Natural killer cell treated with Interleukin-12 subunit alpha and Interleukin-12 subunit beta and Interleukin-15 and Interleukin-18, amount 100 ng/mL, for 72 hours (primary cell): ENCODE measurements at regions not wholly inside any gene's neighbourhood (a gene's known extent, or its start where the extent isn't known, plus 50 kb on each side); places are given as distances from the start of the nearest gene placed in this dataset.
A peak's percentile ranks its signal among the peaks of the same experiment; 100 is the strongest.
"Not testable (repeated sequence)": the region's sequence is repeated elsewhere in the genome, so short reads cannot be mapped to it uniquely, and the experiment has no call there.

Source experiments
- ATAC-seq, 2 donors: fragments of 150-1000 bp; cut with Tn5 transposase in 1 of 2; sonication (Bioruptor Pico), chemical (Tn5 transposase) in 1 of 2; 2 replicates each; pipeline ENCODE4 v1.10.0; 2021
- DNase-seq: peaks from one replicate; pipeline ENCODE4 v3.0.0; 2022; ENCODE audit warnings: low spot score
- H3K27ac Mint-ChIP-seq, 2 donors: 1 replicate in 1 of 2; 2 replicates in 1 of 2; pipeline ENCODE4 v1.8.0; 2022; ENCODE audit warnings: mixed read lengths in 2 of 2, mild to moderate bottlenecking in 1 of 2, moderate library complexity in 1 of 2
- H3K27me3 Mint-ChIP-seq, 2 donors: 1 replicate in 1 of 2; 2 replicates in 1 of 2; pipeline ENCODE4 v1.8.0; 2022; ENCODE audit warnings: mixed read lengths in 2 of 2
- H3K36me3 Mint-ChIP-seq: one replicate; pipeline ENCODE4 v1.8.0; 2022; ENCODE audit warnings: mixed read lengths
- H3K4me1 Mint-ChIP-seq, 2 donors: 1 replicate in 1 of 2; 2 replicates in 1 of 2; pipeline ENCODE4 v1.8.0; 2022; ENCODE audit warnings: low read depth in 2 of 2, mixed read lengths in 2 of 2, mild to moderate bottlenecking in 1 of 2
- H3K4me3 Mint-ChIP-seq: one replicate; pipeline ENCODE4 v1.8.0; 2022; ENCODE audit warnings: mixed read lengths
- H3K9me3 Mint-ChIP-seq: 2 replicates; pipeline ENCODE4 v1.8.0; 2022; ENCODE audit warnings: mixed read lengths

- no peak overlapping the region for H3K27ac Mint-ChIP-seq
- no peak overlapping the region for H3K4me3 Mint-ChIP-seq
- ATAC-seq: peak in 1 of 2 donors; percentile 64
- H3K4me1 Mint-ChIP-seq: peaks cover 10 to 25% of the 10 kb centered on the region in 2 donors
- no peak for DNase-seq
- no peaks in the 10 kb centered on the region for H3K27me3 Mint-ChIP-seq
- H3K36me3 Mint-ChIP-seq: peaks cover 7% of the 10 kb centered on the region
- peaks cover 4% of the 10 kb centered on the region for H3K9me3 Mint-ChIP-seq
These were observed 207.3 kb upstream of the OR4E1 start for GRCh38 chr14:21880918-21881317.

- Mint-ChIP-seq H3K27me3 (no peaks in the 10 kb centered on the region), H3K27ac (peak overlapping the region in 1 of 2 donors; percentile 43), H3K9me3 (no peaks in the 10 kb centered on the region), H3K36me3 (no peaks in the 10 kb centered on the region), H3K4me3 (peak overlapping the region; percentile 59), H3K4me1 (peaks cover 24 to 39% of the 10 kb centered on the region in 2 donors)
- DNase-seq: no peak
- ATAC-seq: no peak
These were observed 202.2 kb upstream of the OR4E1 start for GRCh38 chr14:21875791-21876190.

- ATAC-seq (peak; percentile 43 to 62), DNase-seq (no peak)
- H3K27ac Mint-ChIP-seq: peak overlapping the region in 1 of 2 donors; percentile 43
- no peaks in the 10 kb centered on the region for H3K27me3 Mint-ChIP-seq
- peaks cover 5% of the 10 kb centered on the region for H3K36me3 Mint-ChIP-seq
- H3K4me3 Mint-ChIP-seq: peak overlapping the region; percentile 59
- H3K9me3 Mint-ChIP-seq: no peaks in the 10 kb centered on the region
- H3K4me1 Mint-ChIP-seq: peaks cover 24 to 36% of the 10 kb centered on the region in 2 donors
These were observed 201.3 kb upstream of the OR4E1 start for GRCh38 chr14:21874946-21875345.

GRCh38 chr14:21874167-21874566 is 200.5 kb upstream of the OR4E1 start:
- peaks cover 6% of the 10 kb centered on the region for H3K36me3 Mint-ChIP-seq
- DNase-seq: no peak
- H3K27ac Mint-ChIP-seq: peak overlapping the region; percentile 43 to 71
- peaks cover 25 to 36% of the 10 kb centered on the region in 2 donors for H3K4me1 Mint-ChIP-seq
- H3K27me3 Mint-ChIP-seq: no peaks in the 10 kb centered on the region
- no peaks in the 10 kb centered on the region for H3K9me3 Mint-ChIP-seq
- peak overlapping the region; percentile 59 for H3K4me3 Mint-ChIP-seq
- peak; percentile 56 to 74 for ATAC-seq

GRCh38 chr14:21868442-21869046 is 194.9 kb upstream of the OR4E1 start:
- peaks cover 6% of the 10 kb centered on the region for H3K36me3 Mint-ChIP-seq
- no peaks in the 10 kb centered on the region for H3K9me3 Mint-ChIP-seq
- ATAC-seq (peak; percentile 84 to 87), DNase-seq (peak; percentile 72)
- H3K27me3 Mint-ChIP-seq: peaks cover 0 to 3% of the 10 kb centered on the region in 2 donors
- H3K4me3 Mint-ChIP-seq: no peak overlapping the region
- peaks cover 9 to 16% of the 10 kb centered on the region in 2 donors for H3K4me1 Mint-ChIP-seq
- no peak overlapping the region for H3K27ac Mint-ChIP-seq

- peaks cover 6% of the 10 kb centered on the region for H3K36me3 Mint-ChIP-seq
- H3K4me1 Mint-ChIP-seq: peaks cover 8 to 9% of the 10 kb centered on the region in 2 donors
These were observed 193.9 kb upstream of the OR4E1 start for GRCh38 chr14:21867541-21867940.

GRCh38 chr14:21866479-21866878 is 192.9 kb upstream of the OR4E1 start:
- no peaks in the 10 kb centered on the region for H3K9me3 Mint-ChIP-seq
- peaks cover 8 to 9% of the 10 kb centered on the region in 2 donors for H3K4me1 Mint-ChIP-seq
- H3K27me3 Mint-ChIP-seq: peaks cover 0 to 3% of the 10 kb centered on the region in 2 donors
- DNase-seq (no peak), ATAC-seq (no peak)
- no peak overlapping the region for H3K4me3 Mint-ChIP-seq
- peaks cover 6% of the 10 kb centered on the region for H3K36me3 Mint-ChIP-seq
- H3K27ac Mint-ChIP-seq: no peak overlapping the region

More at GRCh38 chr14:21867541-21867940, 193.9 kb upstream of the OR4E1 start:
- Mint-ChIP-seq H3K27ac (no peak overlapping the region), H3K9me3 (no peaks in the 10 kb centered on the region), H3K27me3 (peaks cover 0 to 3% of the 10 kb centered on the region in 2 donors), H3K4me3 (no peak overlapping the region)
- DNase-seq (no peak), ATAC-seq (no peak)

GRCh38 chr14:21863289-21863688 is 189.7 kb upstream of the OR4E1 start:
- ATAC-seq: no peak
- H3K36me3 Mint-ChIP-seq: no peaks in the 10 kb centered on the region
- no peak for DNase-seq
- H3K4me1 Mint-ChIP-seq: peaks cover 3 to 7% of the 10 kb centered on the region in 2 donors
- H3K27ac Mint-ChIP-seq: no peak overlapping the region
- no peaks in the 10 kb centered on the region for H3K9me3 Mint-ChIP-seq
- peaks cover 11 to 14% of the 10 kb centered on the region in 2 donors for H3K27me3 Mint-ChIP-seq
- no peak overlapping the region for H3K4me3 Mint-ChIP-seq

- ATAC-seq (no peak), DNase-seq (no peak)
- H3K27me3 Mint-ChIP-seq: peaks cover 14 to 15% of the 10 kb centered on the region in 2 donors
- H3K4me3 Mint-ChIP-seq: no peak overlapping the region
- no peaks in the 10 kb centered on the region for H3K9me3 Mint-ChIP-seq
- H3K36me3 Mint-ChIP-seq: no peaks in the 10 kb centered on the region
- peaks cover 3 to 5% of the 10 kb centered on the region in 2 donors for H3K4me1 Mint-ChIP-seq
- no peak overlapping the region for H3K27ac Mint-ChIP-seq
These were observed 187.5 kb upstream of the OR4E1 start for GRCh38 chr14:21861153-21861552.

GRCh38 chr14:21860172-21860571 is 186.6 kb upstream of the OR4E1 start:
- DNase-seq (no peak), ATAC-seq (no peak)
- no peak overlapping the region for H3K27ac Mint-ChIP-seq
- H3K27me3 Mint-ChIP-seq: peaks cover 14 to 15% of the 10 kb centered on the region in 2 donors
- H3K9me3 Mint-ChIP-seq: no peaks in the 10 kb centered on the region
- H3K36me3 Mint-ChIP-seq: no peaks in the 10 kb centered on the region
- no peak overlapping the region for H3K4me3 Mint-ChIP-seq
- peaks cover 3 to 5% of the 10 kb centered on the region in 2 donors for H3K4me1 Mint-ChIP-seq

GRCh38 chr14:21852775-21853174 is 179.2 kb upstream of the OR4E1 start:
- DNase-seq: no peak
- H3K4me3 Mint-ChIP-seq: no peak overlapping the region

GRCh38 chr14:21852061-21852664 is 178.5 kb upstream of the OR4E1 start:
- H3K27ac Mint-ChIP-seq: no peak overlapping the region
- H3K36me3 Mint-ChIP-seq: no peaks in the 10 kb centered on the region
- H3K9me3 Mint-ChIP-seq: no peaks in the 10 kb centered on the region
- peaks cover 22 to 29% of the 10 kb centered on the region in 2 donors for H3K27me3 Mint-ChIP-seq
- ATAC-seq (peak; percentile 66 to 71), DNase-seq (peak; percentile 77)
- peak overlapping the region; percentile 41 for H3K4me3 Mint-ChIP-seq
- peaks cover 4 to 9% of the 10 kb centered on the region in 2 donors for H3K4me1 Mint-ChIP-seq

More at GRCh38 chr14:21852775-21853174, 179.2 kb upstream of the OR4E1 start:
- H3K36me3 Mint-ChIP-seq: no peaks in the 10 kb centered on the region
- no peak for ATAC-seq
- no peaks in the 10 kb centered on the region for H3K9me3 Mint-ChIP-seq
- no peak overlapping the region for H3K27ac Mint-ChIP-seq
- H3K4me1 Mint-ChIP-seq: peaks cover 4 to 9% of the 10 kb centered on the region in 2 donors
- H3K27me3 Mint-ChIP-seq: peaks cover 22 to 26% of the 10 kb centered on the region in 2 donors

- peaks cover 7 to 13% of the 10 kb centered on the region in 2 donors for H3K4me1 Mint-ChIP-seq
- not testable (repeated sequence) for DNase-seq
These were observed 173.3 kb upstream of the OR4E1 start for GRCh38 chr14:21846902-21847301.

GRCh38 chr14:21846227-21846885 is 172.7 kb upstream of the OR4E1 start:
- Mint-ChIP-seq H3K27ac (no peak overlapping the region), H3K4me1 (peaks cover 7 to 10% of the 10 kb centered on the region in 2 donors), H3K9me3 (no peaks in the 10 kb centered on the region), H3K36me3 (no peaks in the 10 kb centered on the region), H3K27me3 (peaks cover 34 to 55% of the 10 kb centered on the region in 2 donors), H3K4me3 (peak overlapping the region; percentile 13)
- DNase-seq: peak; percentile 68
- peak; percentile 73 to 75 for ATAC-seq

More at GRCh38 chr14:21846902-21847301, 173.3 kb upstream of the OR4E1 start:
- H3K36me3 Mint-ChIP-seq, ATAC-seq, H3K9me3 Mint-ChIP-seq, H3K27ac Mint-ChIP-seq: not testable (repeated sequence)
- Mint-ChIP-seq H3K4me3 (peak overlapping the region; percentile 13), H3K27me3 (peaks cover 37 to 60% of the 10 kb centered on the region in 2 donors)
